ACC112 (cell line): ENCODE measurements at regions not wholly inside any gene's neighbourhood (a gene's known extent, or its start where the extent isn't known, plus 50 kb on each side); places are given as distances from the start of the nearest gene placed in this dataset.

Source experiments
- H2AFZ ChIP-seq: fragments of 200-600 bp; sonication (generic); one replicate; pipeline ENCODE4 v1.6.0; 2017; ENCODE audit warnings: antibody characterized with exemption, low read length; ENCODE audit not compliant: unreplicated experiment
- H3K27ac ChIP-seq: fragments of 200-600 bp; sonication (generic); 2 replicates; pipeline ENCODE4 v1.5.1; 2014; ENCODE audit warnings: low read depth, mild to moderate bottlenecking, antibody characterized with exemption, low read length, moderate library complexity
- H3K27me3 ChIP-seq: fragments of 200-600 bp; sonication (generic); 2 replicates; pipeline ENCODE4 v1.6.1; 2014; ENCODE audit warnings: mild to moderate bottlenecking, antibody characterized with exemption, low read length, moderate library complexity, mixed read lengths; ENCODE audit not compliant: insufficient read depth
- H3K36me3 ChIP-seq: fragments of 200-600 bp; sonication (generic); 2 replicates; pipeline ENCODE4 v1.6.1; 2016; ENCODE audit warnings: mild to moderate bottlenecking, antibody characterized with exemption, low read length, moderate library complexity, mixed read lengths; ENCODE audit not compliant: insufficient read depth
- H3K4me1 ChIP-seq: fragments of 200-600 bp; sonication (generic); one replicate; pipeline ENCODE4 v1.6.1; 2016; ENCODE audit warnings: low read length, mixed read lengths; ENCODE audit not compliant: insufficient read depth, unreplicated experiment, control insufficient read depth
- H3K4me3 ChIP-seq: fragments of 200-600 bp; sonication (generic); 2 replicates; pipeline ENCODE4 v1.5.1; 2014; ENCODE audit warnings: mild to moderate bottlenecking, low read depth, low read length
- H3K79me2 ChIP-seq: fragments of 200-600 bp; sonication (generic); one replicate; pipeline ENCODE4 v1.6.0; 2016; ENCODE audit warnings: low read length; ENCODE audit not compliant: control insufficient read depth, unreplicated experiment, insufficient read depth

GRCh38 chr10:125568156-125568555 lies 114.8 kb downstream of the TEX36 start:
- Histone ChIP-seq H3K79me2 (no peaks in the 10 kb centered on the region), H2AFZ (no peak overlapping the region), H3K4me1 (no peaks in the 10 kb centered on the region), H3K36me3 (no peaks in the 10 kb centered on the region), H3K27ac (no peak overlapping the region), H3K27me3 (no peaks in the 10 kb centered on the region), H3K4me3 (no peak overlapping the region)

GRCh38 chr10:125567529-125567928 lies 115.4 kb downstream of the TEX36 start:
- H3K79me2 ChIP-seq, result no peaks in the 10 kb centered on the region
- no peaks in the 10 kb centered on the region for H3K27me3 ChIP-seq
- no peak overlapping the region for H2AFZ ChIP-seq
- no peaks in the 10 kb centered on the region for H3K4me1 ChIP-seq
- no peaks in the 10 kb centered on the region for H3K36me3 ChIP-seq
- no peak overlapping the region for H3K4me3 ChIP-seq
- H3K27ac ChIP-seq, result no peak overlapping the region

GRCh38 chr10:125565046-125565445 lies 117.9 kb downstream of the TEX36 start:
- H3K4me1 ChIP-seq, result no peaks in the 10 kb centered on the region
- no peak overlapping the region for H3K27ac ChIP-seq
- H2AFZ ChIP-seq, result no peak overlapping the region
- no peak overlapping the region for H3K4me3 ChIP-seq
- H3K27me3 ChIP-seq, result no peaks in the 10 kb centered on the region
- no peaks in the 10 kb centered on the region for H3K79me2 ChIP-seq
- H3K36me3 ChIP-seq, result no peaks in the 10 kb centered on the region

- Histone ChIP-seq H3K4me3 (no peak overlapping the region), H3K4me1 (no peaks in the 10 kb centered on the region), H3K36me3 (no peaks in the 10 kb centered on the region), H3K79me2 (no peaks in the 10 kb centered on the region), H2AFZ (no peak overlapping the region), H3K27ac (no peak overlapping the region), H3K27me3 (no peaks in the 10 kb centered on the region)
These were observed 118.4 kb downstream of the TEX36 start for GRCh38 chr10:125564570-125564969.

- no peaks in the 10 kb centered on the region for H3K36me3 ChIP-seq
- H3K27me3 ChIP-seq, result no peaks in the 10 kb centered on the region
- H3K4me3 ChIP-seq, result no peak overlapping the region
- H3K79me2 ChIP-seq, result no peaks in the 10 kb centered on the region
- H3K4me1 ChIP-seq, result no peaks in the 10 kb centered on the region
- H2AFZ ChIP-seq, result no peak overlapping the region
- H3K27ac ChIP-seq, result no peak overlapping the region
These were observed 120.2 kb downstream of the TEX36 start for GRCh38 chr10:125562737-125563136.

- Histone ChIP-seq H3K27ac (no peak overlapping the region), H2AFZ (no peak overlapping the region), H3K79me2 (no peaks in the 10 kb centered on the region), H3K4me1 (no peaks in the 10 kb centered on the region), H3K4me3 (no peak overlapping the region), H3K27me3 (no peaks in the 10 kb centered on the region), H3K36me3 (no peaks in the 10 kb centered on the region)
These were observed 122.0 kb downstream of the TEX36 start for GRCh38 chr10:125560947-125561346.

- no peaks in the 10 kb centered on the region for H3K79me2 ChIP-seq
These were observed 123.8 kb downstream of the TEX36 start for GRCh38 chr10:125559210-125559609.

GRCh38 chr10:125557801-125558505 lies 125.0 kb downstream of the TEX36 start:
- Histone ChIP-seq H3K4me1 (no peaks in the 10 kb centered on the region), H3K27ac (no peak overlapping the region), H3K4me3 (no peak overlapping the region), H3K27me3 (no peaks in the 10 kb centered on the region), H3K79me2 (no peaks in the 10 kb centered on the region), H2AFZ (no peak overlapping the region), H3K36me3 (no peaks in the 10 kb centered on the region)

More at GRCh38 chr10:125559210-125559609, 123.8 kb downstream of the TEX36 start:
- H2AFZ ChIP-seq, result no peak overlapping the region
- H3K4me1 ChIP-seq, result no peaks in the 10 kb centered on the region
- no peak overlapping the region for H3K4me3 ChIP-seq
- H3K27me3 ChIP-seq, result no peaks in the 10 kb centered on the region
- H3K36me3 ChIP-seq, result no peaks in the 10 kb centered on the region
- H3K27ac ChIP-seq, result no peak overlapping the region

- no peaks in the 10 kb centered on the region for H3K27me3 ChIP-seq
- H3K27ac ChIP-seq, result no peak overlapping the region
- no peak overlapping the region for H2AFZ ChIP-seq
- no peaks in the 10 kb centered on the region for H3K36me3 ChIP-seq
- H3K4me1 ChIP-seq, result no peaks in the 10 kb centered on the region
- no peaks in the 10 kb centered on the region for H3K79me2 ChIP-seq
- H3K4me3 ChIP-seq, result no peak overlapping the region
These were observed 125.7 kb downstream of the TEX36 start for GRCh38 chr10:125557311-125557710.

GRCh38 chr10:125556882-125557281 lies 126.1 kb downstream of the TEX36 start:
- no peak overlapping the region for H3K27ac ChIP-seq
- H3K4me3 ChIP-seq, result no peak overlapping the region
- H3K27me3 ChIP-seq, result no peaks in the 10 kb centered on the region
- no peaks in the 10 kb centered on the region for H3K36me3 ChIP-seq
- H3K4me1 ChIP-seq, result no peaks in the 10 kb centered on the region
- no peaks in the 10 kb centered on the region for H3K79me2 ChIP-seq
- H2AFZ ChIP-seq, result no peak overlapping the region

GRCh38 chr10:125555743-125556142 lies 127.2 kb downstream of the TEX36 start:
- Histone ChIP-seq H3K27me3 (no peaks in the 10 kb centered on the region), H2AFZ (no peak overlapping the region), H3K4me3 (no peak overlapping the region), H3K4me1 (no peaks in the 10 kb centered on the region), H3K36me3 (no peaks in the 10 kb centered on the region), H3K27ac (no peak overlapping the region), H3K79me2 (no peaks in the 10 kb centered on the region)
